Putamen (tissue), 1 donor: ENCODE measurements at regions not wholly inside any gene's neighbourhood (a gene's known extent, or its start where the extent isn't known, plus 50 kb on each side); places are given as distances from the start of the nearest gene placed in this dataset.

Source experiments
- DNase-seq: peaks from one replicate; pipeline ENCODE4 v3.0.0-alpha.2; 2016; ENCODE audit warnings: low spot score

- DNase-seq = no peak
Measured at GRCh38 chr3:94990952-94991705, 928.3 kb downstream of the NSUN3 start.

- DNase-seq = no peak
Measured at GRCh38 chr3:94996743-94997142, 933.9 kb downstream of the NSUN3 start.

GRCh38 chr3:95002438-95003046 is 939.7 kb downstream of the NSUN3 start:
- no peak for DNase-seq

- DNase-seq = no peak
Measured at GRCh38 chr3:95028688-95029087, 965.8 kb downstream of the NSUN3 start.

GRCh38 chr3:95029644-95030043 is 966.8 kb downstream of the NSUN3 start:
- no peak for DNase-seq

GRCh38 chr3:95036526-95037021 is 973.7 kb downstream of the NSUN3 start:
- no peak for DNase-seq

GRCh38 chr3:95037097-95037496 is 974.2 kb downstream of the NSUN3 start:
- no peak for DNase-seq

- DNase-seq = no peak
Measured at GRCh38 chr3:95037927-95038326, 975.1 kb downstream of the NSUN3 start.

GRCh38 chr3:95044101-95044500 is 981.2 kb downstream of the NSUN3 start:
- no peak for DNase-seq

GRCh38 chr3:95048564-95048963 is 985.7 kb downstream of the NSUN3 start:
- DNase-seq = no peak

GRCh38 chr3:95049841-95050240 is 987.0 kb downstream of the NSUN3 start:
- no peak for DNase-seq

- no peak for DNase-seq
Measured at GRCh38 chr3:95055288-95055687, 992.4 kb downstream of the NSUN3 start.

GRCh38 chr3:95082191-95082590 is 1019.3 kb downstream of the NSUN3 start:
- DNase-seq = no peak

- DNase-seq = no peak
Measured at GRCh38 chr3:95084738-95085137, 1021.9 kb downstream of the NSUN3 start.

- no peak for DNase-seq
Measured at GRCh38 chr3:95088464-95088863, 1025.6 kb downstream of the NSUN3 start.

GRCh38 chr3:95097493-95097892 is 1034.6 kb downstream of the NSUN3 start:
- no peak for DNase-seq

- no peak for DNase-seq
Measured at GRCh38 chr3:95120921-95121320, 1058.1 kb downstream of the NSUN3 start.

GRCh38 chr3:95123104-95123503 is 1060.2 kb downstream of the NSUN3 start:
- DNase-seq = no peak

GRCh38 chr3:95134693-95135413 is 1072.0 kb downstream of the NSUN3 start:
- peak; percentile 42 for DNase-seq

GRCh38 chr3:95148107-95148506 is 1085.2 kb downstream of the NSUN3 start:
- DNase-seq = no peak

GRCh38 chr3:95151590-95151989 is 1088.7 kb downstream of the NSUN3 start:
- no peak for DNase-seq

- DNase-seq = no peak
Measured at GRCh38 chr3:95154766-95155165, 1091.9 kb downstream of the NSUN3 start.

- no peak for DNase-seq
Measured at GRCh38 chr3:95162794-95163193, 1099.9 kb downstream of the NSUN3 start.
